ENCODE measurements at regions not wholly inside any gene's neighbourhood (a gene's known extent, or its start where the extent isn't known, plus 50 kb on each side); places are given as distances from the start of the nearest gene placed in this dataset.

DNA sequence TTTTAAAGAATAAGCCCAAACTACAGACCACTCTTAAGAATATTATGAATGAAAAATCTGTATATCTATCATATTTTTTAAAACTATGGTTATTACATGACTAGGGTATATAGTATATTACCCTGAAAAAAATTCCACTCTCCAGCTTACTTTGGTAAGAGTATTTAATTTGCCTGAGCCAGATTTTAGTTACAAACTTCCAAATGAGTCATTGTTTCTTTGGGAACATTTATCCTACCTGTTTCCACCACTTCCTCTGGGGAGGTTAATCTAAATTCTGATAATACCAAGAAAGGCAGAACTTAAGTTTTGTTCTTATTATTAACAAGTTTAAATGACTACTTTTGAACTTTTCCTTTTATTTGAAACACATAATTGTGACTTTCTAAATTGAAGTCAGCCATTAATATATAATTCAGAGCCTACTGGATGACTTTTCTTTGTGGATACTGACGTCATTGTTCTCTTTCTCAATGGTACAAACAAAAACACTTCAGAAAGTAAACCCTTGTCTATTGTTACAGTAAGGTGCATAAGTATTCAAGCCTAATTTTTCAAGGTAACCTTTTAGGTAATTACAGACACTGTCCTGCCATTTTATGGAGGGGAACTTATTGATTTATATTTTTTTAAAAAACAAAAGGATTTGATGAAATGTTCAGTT, 135.6 kb upstream of the TLL1 start:
- Histone ChIP-seq H3K27ac (ENCODE audit: extremely low read depth, low read depth, low read length) (no peak overlapping the region), H3K9me3 (ENCODE audit: control insufficient read depth, insufficient read depth, low read depth, low read length) (no peaks in the 10 kb centered on the region), H3K4me1 (ENCODE audit: control insufficient read depth, insufficient read depth, low read length) (no peaks in the 10 kb centered on the region), H3K36me3 (ENCODE audit: control insufficient read depth in 2 of 2, insufficient read depth in 1 of 2, low read length in 2 of 2) (no peaks in the 10 kb centered on the region), H3K4me3 (ENCODE audit: low read depth, low read length) (no peak overlapping the region)
- CTCF ChIA-PET: no interaction called here
- POLR2A ChIA-PET: no interaction called here
- TF ChIP-seq ZBTB7A (tag by site-specific recombination; IDR thresholded peaks at IDR 0.05; ENCODE audit: low read depth) (no peak), ZNF571 (tag by site-specific recombination; IDR thresholded peaks at IDR 0.05) (no peak), FEZF1 (tag by site-specific recombination; IDR thresholded peaks at IDR 0.05) (no peak)

DNA sequence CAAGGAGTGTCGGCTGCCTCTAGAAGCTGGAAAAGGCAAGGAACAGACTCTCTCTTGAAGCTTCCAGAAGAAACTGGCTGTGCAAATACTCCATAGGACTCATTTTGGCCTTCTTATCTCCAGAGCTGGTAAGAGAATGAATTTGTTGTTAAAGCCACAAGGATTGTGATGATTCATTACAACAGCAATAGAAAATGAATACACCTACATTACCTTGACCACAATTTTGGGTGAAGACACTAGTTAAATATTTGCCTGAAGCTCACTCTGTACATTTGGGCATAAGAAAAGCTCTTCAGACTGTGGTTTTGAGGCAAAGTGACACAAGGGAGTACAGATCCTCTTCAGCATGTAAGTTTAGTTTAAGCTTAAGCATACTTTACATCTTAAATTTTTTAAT, 134.5 kb upstream of the TLL1 start:
- Histone ChIP-seq H3K4me1 (ENCODE audit: control insufficient read depth, insufficient read depth, low read length) (no peaks in the 10 kb centered on the region), H3K36me3 (ENCODE audit: control insufficient read depth in 2 of 2, insufficient read depth in 1 of 2, low read length in 2 of 2) (no peaks in the 10 kb centered on the region), H3K4me3 (ENCODE audit: low read depth, low read length) (no peak overlapping the region), H3K9me3 (ENCODE audit: control insufficient read depth, insufficient read depth, low read depth, low read length) (no peaks in the 10 kb centered on the region), H3K27ac (ENCODE audit: extremely low read depth, low read depth, low read length) (no peak overlapping the region)
- POLR2A ChIA-PET: no interaction called here
- CTCF ChIA-PET: no interaction called here
- no peak for TF ChIP-seq SCRT1 (tag by site-specific recombination; IDR thresholded peaks at IDR 0.05; ENCODE audit: borderline replicate concordance)
- TF ChIP-seq, protein P1, sequence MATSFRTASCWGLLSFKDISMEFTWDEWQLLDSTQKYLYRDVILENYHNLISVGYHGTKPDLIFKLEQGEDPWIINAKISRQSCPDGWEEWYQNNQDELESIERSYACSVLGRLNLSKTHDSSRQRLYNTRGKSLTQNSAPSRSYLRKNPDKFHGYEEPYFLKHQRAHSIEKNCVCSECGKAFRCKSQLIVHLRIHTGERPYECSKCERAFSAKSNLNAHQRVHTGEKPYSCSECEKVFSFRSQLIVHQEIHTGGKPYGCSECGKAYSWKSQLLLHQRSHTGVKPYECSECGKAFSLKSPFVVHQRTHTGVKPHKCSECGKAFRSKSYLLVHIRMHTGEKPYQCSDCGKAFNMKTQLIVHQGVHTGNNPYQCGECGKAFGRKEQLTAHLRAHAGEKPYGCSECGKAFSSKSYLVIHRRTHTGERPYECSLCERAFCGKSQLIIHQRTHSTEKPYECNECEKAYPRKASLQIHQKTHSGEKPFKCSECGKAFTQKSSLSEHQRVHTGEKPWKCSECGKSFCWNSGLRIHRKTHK (tag by site-specific recombination; IDR thresholded peaks at IDR 0.05): no peak
- no peak for TF ChIP-seq ZNF776 (tag by site-specific recombination; IDR thresholded peaks at IDR 0.05; ENCODE audit: borderline replicate concordance)
- no peak for TF ChIP-seq ZNF549 (tag by site-specific recombination; IDR thresholded peaks at IDR 0.05)
- no peak for TF ChIP-seq ZNF433 (tag by site-specific recombination; IDR thresholded peaks at IDR 0.05; ENCODE audit: low read depth)
- TF ChIP-seq, protein P2, sequence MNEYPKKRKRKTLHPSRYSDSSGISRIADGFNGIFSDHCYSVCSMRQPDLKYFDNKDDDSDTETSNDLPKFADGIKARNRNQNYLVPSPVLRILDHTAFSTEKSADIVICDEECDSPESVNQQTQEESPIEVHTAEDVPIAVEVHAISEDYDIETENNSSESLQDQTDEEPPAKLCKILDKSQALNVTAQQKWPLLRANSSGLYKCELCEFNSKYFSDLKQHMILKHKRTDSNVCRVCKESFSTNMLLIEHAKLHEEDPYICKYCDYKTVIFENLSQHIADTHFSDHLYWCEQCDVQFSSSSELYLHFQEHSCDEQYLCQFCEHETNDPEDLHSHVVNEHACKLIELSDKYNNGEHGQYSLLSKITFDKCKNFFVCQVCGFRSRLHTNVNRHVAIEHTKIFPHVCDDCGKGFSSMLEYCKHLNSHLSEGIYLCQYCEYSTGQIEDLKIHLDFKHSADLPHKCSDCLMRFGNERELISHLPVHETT (tag by site-specific recombination; IDR thresholded peaks at IDR 0.05): no peak
- TF ChIP-seq ZNF624 (tag by site-specific recombination; IDR thresholded peaks at IDR 0.05): no peak
- TF ChIP-seq ZNF621 (tag by site-specific recombination; IDR thresholded peaks at IDR 0.05): no peak
- no peak for TF ChIP-seq ZNF664 (tag by site-specific recombination; IDR thresholded peaks at IDR 0.05)
- no peak for TF ChIP-seq ZNF274 (IDR thresholded peaks at IDR 0.05; ENCODE audit: low read length)
- no peak for TF ChIP-seq ZNF274 (tag by site-specific recombination; IDR thresholded peaks at IDR 0.05; ENCODE audit: borderline replicate concordance)
- TF ChIP-seq, protein P3, sequence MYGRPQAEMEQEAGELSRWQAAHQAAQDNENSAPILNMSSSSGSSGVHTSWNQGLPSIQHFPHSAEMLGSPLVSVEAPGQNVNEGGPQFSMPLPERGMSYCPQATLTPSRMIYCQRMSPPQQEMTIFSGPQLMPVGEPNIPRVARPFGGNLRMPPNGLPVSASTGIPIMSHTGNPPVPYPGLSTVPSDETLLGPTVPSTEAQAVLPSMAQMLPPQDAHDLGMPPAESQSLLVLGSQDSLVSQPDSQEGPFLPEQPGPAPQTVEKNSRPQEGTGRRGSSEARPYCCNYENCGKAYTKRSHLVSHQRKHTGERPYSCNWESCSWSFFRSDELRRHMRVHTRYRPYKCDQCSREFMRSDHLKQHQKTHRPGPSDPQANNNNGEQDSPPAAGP (tag by site-specific recombination; IDR thresholded peaks at IDR 0.05): no peak

DNA sequence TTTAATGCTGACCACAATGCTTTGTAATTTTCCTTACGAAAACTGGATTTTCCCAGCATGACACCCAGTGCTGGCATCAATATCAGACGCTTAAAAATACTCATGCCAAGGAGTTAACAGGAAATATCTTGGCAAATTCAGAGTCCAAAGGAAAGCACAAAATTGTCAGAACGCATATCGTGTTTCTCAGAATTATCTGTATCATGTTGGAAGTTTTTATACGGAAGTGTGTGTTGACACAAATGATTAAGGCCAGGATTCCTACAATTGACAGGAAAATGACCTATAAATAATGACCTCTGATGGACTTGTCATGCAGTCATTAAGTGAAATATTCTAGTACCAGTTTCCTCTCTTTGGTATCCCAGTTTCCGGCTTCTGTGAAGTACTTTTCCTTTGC, 132.1 kb upstream of the TLL1 start:
- Histone ChIP-seq H3K4me3 (ENCODE audit: low read depth, low read length) (no peak overlapping the region), H3K27ac (ENCODE audit: extremely low read depth, low read depth, low read length) (no peak overlapping the region), H3K36me3 (ENCODE audit: control insufficient read depth in 2 of 2, insufficient read depth in 1 of 2, low read length in 2 of 2) (no peaks in the 10 kb centered on the region), H3K4me1 (ENCODE audit: control insufficient read depth, insufficient read depth, low read length) (no peaks in the 10 kb centered on the region), H3K9me3 (ENCODE audit: control insufficient read depth, insufficient read depth, low read depth, low read length) (no peaks in the 10 kb centered on the region)
- POLR2A ChIA-PET: no interaction called here
- CTCF ChIA-PET: no interaction called here
- no peak for TF ChIP-seq ZNF707 (tag by site-specific recombination; IDR thresholded peaks at IDR 0.05)
- TF ChIP-seq ZNF175 (tag by site-specific recombination; IDR thresholded peaks at IDR 0.05): no peak
- no peak for TF ChIP-seq ZNF169 (tag by site-specific recombination; IDR thresholded peaks at IDR 0.05)
- TF ChIP-seq, protein P4, sequence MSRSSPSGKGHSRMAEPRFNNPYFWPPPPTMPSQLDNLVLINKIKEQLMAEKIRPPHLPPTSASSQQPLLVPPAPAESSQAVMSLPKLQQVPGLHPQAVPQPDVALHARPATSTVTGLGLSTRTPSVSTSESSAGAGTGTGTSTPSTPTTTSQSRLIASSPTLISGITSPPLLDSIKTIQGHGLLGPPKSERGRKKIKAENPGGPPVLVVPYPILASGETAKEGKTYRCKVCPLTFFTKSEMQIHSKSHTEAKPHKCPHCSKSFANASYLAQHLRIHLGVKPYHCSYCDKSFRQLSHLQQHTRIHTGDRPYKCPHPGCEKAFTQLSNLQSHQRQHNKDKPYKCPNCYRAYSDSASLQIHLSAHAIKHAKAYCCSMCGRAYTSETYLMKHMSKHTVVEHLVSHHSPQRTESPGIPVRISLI (tag by site-specific recombination; IDR thresholded peaks at IDR 0.05): no peak
- no peak for TF ChIP-seq SETDB1 (IDR thresholded peaks at IDR 0.05; ENCODE audit: insufficient read length, low read length)
- no peak for TF ChIP-seq RBAK (tag by site-specific recombination; IDR thresholded peaks at IDR 0.05)
- TF ChIP-seq TCF7L2 (IDR thresholded peaks at IDR 0.05; ENCODE audit: borderline replicate concordance, low read depth, low read length): no peak
- TF ChIP-seq ZNF626 (tag by site-specific recombination; IDR thresholded peaks at IDR 0.05): no peak
- TF ChIP-seq KLF10 (tag by site-specific recombination; IDR thresholded peaks at IDR 0.05): no peak
- TF ChIP-seq ZNF548 (tag by site-specific recombination; IDR thresholded peaks at IDR 0.05): no peak
- no peak for TF ChIP-seq BCL11B (tag by site-specific recombination; IDR thresholded peaks at IDR 0.05; ENCODE audit: low read depth)
- TF ChIP-seq, protein P5, sequence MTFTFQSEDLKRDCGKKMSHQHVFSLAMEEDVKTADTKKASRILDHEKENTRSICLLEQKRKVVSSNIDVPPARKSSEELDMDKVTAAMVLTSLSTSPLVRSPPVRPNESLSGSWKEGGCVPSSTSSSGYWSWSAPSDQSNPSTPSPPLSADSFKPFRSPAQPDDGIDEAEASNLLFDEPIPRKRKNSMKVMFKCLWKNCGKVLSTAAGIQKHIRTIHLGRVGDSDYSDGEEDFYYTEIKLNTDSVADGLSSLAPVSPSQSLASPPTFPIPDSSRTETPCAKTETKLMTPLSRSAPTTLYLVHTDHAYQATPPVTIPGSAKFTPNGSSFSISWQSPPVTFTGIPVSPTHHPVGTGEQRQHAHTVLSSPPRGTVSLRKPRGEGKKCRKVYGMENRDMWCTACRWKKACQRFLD (tag by site-specific recombination; IDR thresholded peaks at IDR 0.05): no peak
- TF ChIP-seq ZNF654 (tag by site-specific recombination; IDR thresholded peaks at IDR 0.05; ENCODE audit: low read depth): no peak
